CD8-positive, alpha-beta memory T cell (primary cell): ENCODE measurements at regions not wholly inside any gene's neighbourhood (a gene's known extent, or its start where the extent isn't known, plus 50 kb on each side); places are given as distances from the start of the nearest gene placed in this dataset.
A peak's percentile ranks its signal among the peaks of the same experiment; 100 is the strongest.

Source experiments
- CTCF ChIA-PET: fragments of 350-600 bp; sonication (Branson Sonifier 250); formaldehyde crosslinking; loops from one replicate; lab custom pipeline; 2021; ENCODE audit warnings: antibody characterized with exemption; lab: Charles Lee
- POLR2A ChIA-PET: fragments of 350-600 bp; sonication (Branson Sonifier 250); formaldehyde crosslinking; loops from one replicate; lab custom pipeline; 2021; ENCODE audit warnings: antibody characterized with exemption; lab: Charles Lee
- DNase-seq, 5 donors: peaks; one replicate each; pipeline versions ENCODE4 v3.0.0 to v3.0.0-alpha.2; 2020 to 2022; ENCODE audit warnings: mixed read lengths in 1 of 5
- H3K27ac ChIP-seq: one replicate; pipeline ENCODE4 v1.7.0; 2013; ENCODE audit warnings: low read depth, mild to moderate bottlenecking, low read length, moderate library complexity
- H3K27me3 ChIP-seq: 2 replicates; pipeline ENCODE4 v1.7.0; 2013; ENCODE audit warnings: low read length, mild to moderate bottlenecking; ENCODE audit not compliant: insufficient read depth, poor library complexity, severe bottlenecking
- H3K36me3 ChIP-seq: 2 replicates; pipeline ENCODE4 v1.7.0; 2013; ENCODE audit warnings: mild to moderate bottlenecking, low read length, moderate library complexity; ENCODE audit not compliant: insufficient read depth
- H3K4me1 ChIP-seq: 2 replicates; pipeline ENCODE4 v1.7.0; 2013; ENCODE audit warnings: mild to moderate bottlenecking, low read length, moderate library complexity; ENCODE audit not compliant: insufficient read depth
- H3K4me3 ChIP-seq: 2 replicates; pipeline ENCODE4 v1.7.0; 2013; ENCODE audit warnings: mild to moderate bottlenecking, low read length
- H3K9me3 ChIP-seq: 2 replicates; pipeline ENCODE4 v1.7.0; 2013; ENCODE audit warnings: mild to moderate bottlenecking, low read length
- H3K27ac Mint-ChIP-seq, 8 donors: one replicate each; pipeline ENCODE4 v1.8.0; 2020 to 2021; ENCODE audit warnings: mixed read lengths in 8 of 8, mild to moderate bottlenecking in 6 of 8, inconsistent platforms in 3 of 8, moderate library complexity in 3 of 8
- H3K27me3 Mint-ChIP-seq, 2 donors: one replicate each; pipeline ENCODE4 v1.8.0; 2020 to 2021; ENCODE audit warnings: mixed read lengths in 2 of 2, mild to moderate bottlenecking in 1 of 2, moderate library complexity in 1 of 2
- H3K36me3 Mint-ChIP-seq, 3 donors: one replicate each; pipeline ENCODE4 v1.8.0; 2020 to 2021; ENCODE audit warnings: mixed read lengths in 3 of 3, inconsistent platforms in 1 of 3, mild to moderate bottlenecking in 1 of 3
- H3K4me1 Mint-ChIP-seq, 3 donors: one replicate each; pipeline ENCODE4 v1.8.0; 2020 to 2021; ENCODE audit warnings: mixed read lengths in 3 of 3, inconsistent platforms in 1 of 3, mild to moderate bottlenecking in 1 of 3
- H3K4me3 Mint-ChIP-seq, 7 donors: one replicate each; pipeline ENCODE4 v1.8.0; 2020 to 2021; ENCODE audit warnings: mixed read lengths in 7 of 7, mild to moderate bottlenecking in 6 of 7, moderate library complexity in 4 of 7, inconsistent platforms in 2 of 7
- H3K9me3 Mint-ChIP-seq, 5 donors: one replicate each; pipeline ENCODE4 v1.8.0; 2020 to 2022; ENCODE audit warnings: mixed read lengths in 5 of 5, mild to moderate bottlenecking in 3 of 5, moderate library complexity in 2 of 5, inconsistent platforms in 1 of 5

DNA sequence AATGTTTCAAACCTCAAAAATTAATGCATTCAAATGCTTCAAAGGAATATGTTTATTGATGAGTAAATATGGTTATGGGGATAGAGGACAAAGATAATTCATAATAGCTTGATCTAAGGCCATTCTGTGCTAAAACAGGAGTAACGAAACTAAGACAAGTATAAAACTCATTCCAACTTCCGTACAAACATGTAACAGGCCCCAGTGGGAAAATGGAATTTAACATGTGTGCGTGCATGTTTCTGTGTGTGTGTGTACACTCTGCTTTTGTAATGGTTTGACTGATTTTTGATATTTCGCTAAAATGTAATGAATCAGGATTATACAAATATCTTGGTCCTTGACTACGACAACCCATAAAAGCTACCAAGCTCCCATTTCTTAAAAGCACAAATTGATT lies 91.0 kb downstream of the KLF12 start:
- no peaks in the 10 kb centered on the region for H3K9me3 ChIP-seq

DNA sequence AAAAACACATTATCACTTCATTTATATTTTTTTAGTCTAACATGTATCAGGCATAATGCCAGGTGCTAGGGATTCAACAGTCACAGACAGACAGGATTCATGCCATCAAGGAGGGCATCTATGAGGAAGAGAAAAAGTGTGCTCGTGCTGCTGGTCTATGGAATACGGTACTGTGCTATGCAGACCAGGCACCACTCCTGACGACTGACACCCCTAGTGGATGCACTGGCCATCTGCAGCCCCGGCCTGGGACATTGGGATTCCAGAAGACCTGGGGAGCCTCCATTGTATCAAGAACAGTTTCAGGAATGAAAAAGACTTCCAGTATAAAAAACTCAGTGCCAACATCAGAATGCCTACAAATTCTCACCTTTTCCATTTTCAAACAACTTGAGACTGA lies 94.0 kb downstream of the KLF12 start:
- Mint-ChIP-seq H3K4me1 (peaks cover 78 to 94% (median 91%) of the 10 kb centered on the region in 3 donors), H3K9me3 (no peaks in the 10 kb centered on the region), H3K27me3 (no peaks in the 10 kb centered on the region), H3K27ac (peak overlapping the region in 1 of 8 donors; percentile 7), H3K4me3 (peak overlapping the region in 1 of 7 donors; percentile 57), H3K36me3 (peaks cover 4 to 20% (median 10%) of the 10 kb centered on the region in 3 donors)
- no peaks in the 10 kb centered on the region for H3K36me3 ChIP-seq
- peak in 2 of 5 donors; percentile 5 to 48 for DNase-seq
- no peak overlapping the region for H3K4me3 ChIP-seq
- H3K4me1 ChIP-seq = peaks cover 51% of the 10 kb centered on the region
- ChIA-PET CTCF (interaction anchor here (1.6 kb wide), 1 partner anchor 247 kb away, joined by 5 read pairs; no protein-coding TSS in a partner anchor), POLR2A (no interaction called here)
- H3K27me3 ChIP-seq = no peaks in the 10 kb centered on the region
- no peaks in the 10 kb centered on the region for H3K9me3 ChIP-seq
- no peak overlapping the region for H3K27ac ChIP-seq

More for the DNA sequence above, 91.0 kb downstream of the KLF12 start:
- no peaks in the 10 kb centered on the region for H3K27me3 ChIP-seq
- H3K4me1 Mint-ChIP-seq = peaks cover 72 to 90% (median 88%) of the 10 kb centered on the region in 3 donors
- ChIA-PET POLR2A (no interaction called here), CTCF (interaction anchor here (1.2 kb wide), 1 partner anchor 245 kb away, joined by 3 read pairs; no protein-coding TSS in a partner anchor)
- no peaks in the 10 kb centered on the region for H3K27me3 Mint-ChIP-seq
- no peaks in the 10 kb centered on the region for H3K9me3 Mint-ChIP-seq
- H3K36me3 Mint-ChIP-seq = peaks cover 4 to 14% (median 9%) of the 10 kb centered on the region in 3 donors
- H3K4me3 ChIP-seq = no peak overlapping the region
- H3K4me3 Mint-ChIP-seq = no peak overlapping the region
- H3K27ac ChIP-seq = no peak overlapping the region
- H3K36me3 ChIP-seq = no peaks in the 10 kb centered on the region
- H3K27ac Mint-ChIP-seq = no peak overlapping the region
- peaks cover 36% of the 10 kb centered on the region for H3K4me1 ChIP-seq
- no peak for DNase-seq

DNA sequence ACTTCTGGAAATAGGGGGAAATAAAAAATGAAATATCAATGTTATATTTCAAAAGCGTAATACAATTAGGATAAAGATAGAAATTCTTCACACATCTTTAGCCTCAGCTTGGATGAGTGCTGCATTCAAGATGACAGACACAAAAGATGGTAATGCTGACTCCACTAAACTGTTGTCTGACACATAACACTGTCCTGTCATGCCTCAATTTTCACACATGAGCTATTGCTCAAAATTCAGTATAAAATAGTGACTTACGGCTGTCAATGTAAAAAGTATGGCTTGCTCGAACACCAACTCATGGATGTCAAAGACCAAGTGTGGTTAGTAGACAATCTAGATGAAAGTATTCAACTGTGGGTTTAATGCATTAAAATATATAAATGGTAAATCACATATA lies 94.5 kb downstream of the KLF12 start:
- Histone ChIP-seq H3K9me3 (no peaks in the 10 kb centered on the region), H3K36me3 (no peaks in the 10 kb centered on the region), H3K4me1 (peaks cover 51% of the 10 kb centered on the region), H3K4me3 (no peak overlapping the region), H3K27ac (no peak overlapping the region), H3K27me3 (no peaks in the 10 kb centered on the region)
- H3K27ac Mint-ChIP-seq = peak overlapping the region in 1 of 8 donors; percentile 7
- DNase-seq = no peak
- no peaks in the 10 kb centered on the region for H3K27me3 Mint-ChIP-seq
- POLR2A ChIA-PET = no interaction called here
- CTCF ChIA-PET = interaction anchor here (2.3 kb wide), 1 partner anchor 247 kb away, joined by 10 read pairs; no protein-coding TSS in a partner anchor
- H3K9me3 Mint-ChIP-seq = no peaks in the 10 kb centered on the region
- peaks cover 4 to 20% (median 9%) of the 10 kb centered on the region in 3 donors for H3K36me3 Mint-ChIP-seq
- H3K4me1 Mint-ChIP-seq = peaks cover 80 to 94% (median 93%) of the 10 kb centered on the region in 3 donors
- H3K4me3 Mint-ChIP-seq = no peak overlapping the region

DNA sequence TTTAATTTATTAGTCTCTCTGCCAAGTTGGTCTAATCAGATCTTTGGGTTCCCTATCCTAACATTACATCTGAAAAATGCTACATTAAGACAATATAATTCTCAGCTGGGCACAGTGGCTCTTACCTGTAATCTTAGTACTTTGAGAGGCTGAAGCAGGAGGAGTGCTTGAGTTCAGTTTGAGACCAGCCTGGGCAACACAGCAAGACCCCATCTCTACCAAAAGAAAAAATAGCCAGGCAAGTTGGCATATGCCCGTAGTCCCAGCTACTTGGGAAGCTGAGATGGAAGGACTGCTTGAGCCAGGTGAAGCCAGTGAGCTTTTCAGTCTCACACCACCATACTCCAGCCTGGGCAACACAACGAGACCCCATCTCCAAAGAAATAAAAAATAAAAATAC lies 95.0 kb downstream of the KLF12 start:
- Histone ChIP-seq H3K27ac (no peak overlapping the region), H3K36me3 (no peaks in the 10 kb centered on the region), H3K9me3 (no peaks in the 10 kb centered on the region), H3K27me3 (no peaks in the 10 kb centered on the region), H3K4me1 (peaks cover 51% of the 10 kb centered on the region), H3K4me3 (no peak overlapping the region)
- Mint-ChIP-seq H3K27me3 (no peaks in the 10 kb centered on the region), H3K4me1 (peaks cover 78 to 92% (median 91%) of the 10 kb centered on the region in 3 donors), H3K9me3 (no peaks in the 10 kb centered on the region), H3K4me3 (peak overlapping the region in 1 of 7 donors; percentile 34), H3K27ac (no peak overlapping the region), H3K36me3 (peaks cover 2 to 18% (median 7%) of the 10 kb centered on the region in 3 donors)
- ChIA-PET CTCF (interaction anchor here (0.9 to 2.3 kb wide), 2 partner anchors 12 to 248 kb away, joined by 3 to 10 read pairs; no protein-coding TSS in a partner anchor), POLR2A (no interaction called here)
- no peak for DNase-seq

DNA sequence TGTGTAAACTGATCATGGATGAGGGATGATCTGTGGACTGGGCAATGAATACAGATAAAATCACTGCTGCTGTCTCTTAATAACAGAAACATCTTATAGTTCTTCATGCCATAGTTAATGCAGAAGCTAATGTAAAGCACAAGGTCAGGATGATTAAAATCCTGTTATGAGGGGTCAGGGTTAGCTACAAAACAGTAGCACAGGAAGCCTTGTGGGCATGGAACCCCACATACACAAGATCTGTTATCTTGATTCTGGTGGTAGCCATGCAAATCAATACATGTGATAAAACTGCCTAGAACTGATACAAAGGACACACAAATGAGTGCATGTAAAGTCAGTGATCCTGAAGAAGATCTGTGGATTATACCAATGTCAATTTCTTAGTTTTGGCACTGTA lies 96.4 kb downstream of the KLF12 start:
- POLR2A ChIA-PET = no interaction called here
- no peaks in the 10 kb centered on the region for H3K9me3 Mint-ChIP-seq
- Histone ChIP-seq H3K9me3 (no peaks in the 10 kb centered on the region), H3K4me3 (peak overlapping the region; percentile 3), H3K27me3 (no peaks in the 10 kb centered on the region), H3K36me3 (no peaks in the 10 kb centered on the region), H3K27ac (no peak overlapping the region), H3K4me1 (peaks cover 51% of the 10 kb centered on the region)
- H3K27ac Mint-ChIP-seq = peak overlapping the region in 5 of 8 donors; percentile 0 to 48 (median 20)
- peaks cover 0 to 18% (median 2%) of the 10 kb centered on the region in 3 donors for H3K36me3 Mint-ChIP-seq
- CTCF ChIA-PET = interaction anchor here (0.5 to 2.3 kb wide), 3 partner anchors 20 to 249 kb away, joined by 3 to 10 read pairs (median 5); no protein-coding TSS in a partner anchor
- peak overlapping the region in 6 of 7 donors; percentile 15 to 61 (median 35) for H3K4me3 Mint-ChIP-seq
- peak in 1 of 5 donors; percentile 4 for DNase-seq
- H3K27me3 Mint-ChIP-seq = no peaks in the 10 kb centered on the region
- peaks cover 71 to 86% (median 83%) of the 10 kb centered on the region in 3 donors for H3K4me1 Mint-ChIP-seq

DNA sequence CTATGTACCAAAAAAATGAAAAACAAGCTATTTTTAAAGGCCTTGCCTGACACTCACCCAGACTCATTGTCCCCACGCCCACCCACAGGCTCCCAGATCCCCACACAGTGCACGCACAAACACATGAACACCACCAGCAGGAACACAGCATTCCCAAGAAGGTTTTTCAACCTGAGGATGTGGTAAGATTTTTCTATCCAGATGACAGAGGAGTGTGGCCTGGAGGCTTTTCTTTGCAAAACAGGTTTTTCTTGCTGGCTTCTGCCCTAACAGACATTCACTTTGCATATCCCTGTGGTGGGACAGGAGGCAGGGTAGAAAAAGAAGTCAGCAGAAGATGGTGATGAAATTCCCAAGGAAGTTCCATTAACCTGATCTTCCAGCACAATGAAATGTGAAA lies 97.8 kb downstream of the KLF12 start:
- Mint-ChIP-seq H3K9me3 (no peaks in the 10 kb centered on the region), H3K36me3 (peaks cover 0 to 18% (median 6%) of the 10 kb centered on the region in 3 donors), H3K4me1 (peaks cover 70 to 88% (median 85%) of the 10 kb centered on the region in 3 donors), H3K27me3 (no peaks in the 10 kb centered on the region), H3K4me3 (peak overlapping the region in 2 of 7 donors; percentile 21 to 60), H3K27ac (peak overlapping the region in 3 of 8 donors; percentile 43 to 96 (median 64))
- Histone ChIP-seq H3K4me3 (no peak overlapping the region), H3K27me3 (no peaks in the 10 kb centered on the region), H3K9me3 (no peaks in the 10 kb centered on the region), H3K4me1 (peaks cover 43% of the 10 kb centered on the region), H3K27ac (no peak overlapping the region), H3K36me3 (no peaks in the 10 kb centered on the region)
- no peak for DNase-seq
- CTCF ChIA-PET = no interaction called here
- POLR2A ChIA-PET = interaction anchor here (0.7 kb wide), 1 partner anchor 46 kb away, joined by 6 read pairs; no protein-coding TSS in a partner anchor

DNA sequence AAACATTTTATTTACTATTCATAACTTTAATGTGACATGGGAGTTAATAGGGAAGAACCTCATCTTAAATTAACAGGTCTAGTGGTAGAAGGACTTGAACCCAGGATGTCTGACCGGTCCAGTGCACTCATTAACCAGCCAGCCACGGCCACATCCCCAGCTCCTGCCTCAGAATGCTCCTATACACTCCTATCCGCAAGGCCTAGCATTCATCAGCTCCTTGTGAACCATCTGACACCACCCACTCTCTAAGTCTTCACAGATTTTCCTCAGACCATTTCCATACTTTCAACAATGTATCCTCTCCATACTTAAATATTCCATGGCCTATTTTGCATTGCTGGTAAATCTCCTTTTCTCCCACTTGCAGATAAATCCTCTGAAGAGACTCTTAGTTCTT lies 98.3 kb downstream of the KLF12 start:
- Mint-ChIP-seq H3K4me1 (peaks cover 69 to 88% (median 85%) of the 10 kb centered on the region in 3 donors), H3K36me3 (peaks cover 2 to 18% (median 9%) of the 10 kb centered on the region in 3 donors), H3K4me3 (peak overlapping the region in 1 of 7 donors; percentile 60), H3K9me3 (no peaks in the 10 kb centered on the region), H3K27ac (peak overlapping the region in 4 of 8 donors; percentile 36 to 69 (median 54)), H3K27me3 (no peaks in the 10 kb centered on the region)
- DNase-seq = no peak
- no peaks in the 10 kb centered on the region for H3K36me3 ChIP-seq
- H3K27me3 ChIP-seq = no peaks in the 10 kb centered on the region
- no peak overlapping the region for H3K27ac ChIP-seq
- H3K4me3 ChIP-seq = no peak overlapping the region
- POLR2A ChIA-PET = no interaction called here
- H3K4me1 ChIP-seq = peaks cover 38% of the 10 kb centered on the region
- H3K9me3 ChIP-seq = no peaks in the 10 kb centered on the region
- CTCF ChIA-PET = no interaction called here

DNA sequence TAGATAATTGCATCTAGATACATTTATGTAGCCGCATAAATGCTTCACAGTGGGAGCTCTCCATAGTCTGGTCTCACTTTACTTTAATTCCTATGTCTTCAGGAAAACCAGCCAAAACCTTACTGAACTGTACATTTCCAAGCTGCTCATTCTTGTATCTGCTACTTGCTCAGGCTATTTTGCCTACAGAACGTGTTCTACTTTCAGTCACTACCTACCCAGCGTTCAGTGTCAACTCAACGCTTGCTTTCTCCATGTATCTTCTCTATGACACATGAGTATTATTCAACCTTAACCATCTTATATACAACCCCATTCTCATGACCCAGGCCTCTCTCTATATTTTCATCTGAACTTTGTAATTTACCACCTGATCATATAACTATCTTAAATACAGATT lies 101.9 kb downstream of the KLF12 start:
- no peaks in the 10 kb centered on the region for H3K9me3 ChIP-seq
- peaks cover 39% of the 10 kb centered on the region for H3K4me1 ChIP-seq
- no peak overlapping the region for H3K4me3 Mint-ChIP-seq
- POLR2A ChIA-PET = no interaction called here
- peaks cover 72 to 90% (median 86%) of the 10 kb centered on the region in 3 donors for H3K4me1 Mint-ChIP-seq
- H3K27me3 ChIP-seq = no peaks in the 10 kb centered on the region
- no peaks in the 10 kb centered on the region for H3K9me3 Mint-ChIP-seq
- H3K27ac Mint-ChIP-seq = peak overlapping the region in 3 of 8 donors; percentile 1 to 3 (median 2)
- H3K27me3 Mint-ChIP-seq = no peaks in the 10 kb centered on the region
- H3K4me3 ChIP-seq = no peak overlapping the region
- no peak for DNase-seq
- peaks cover 2 to 17% (median 9%) of the 10 kb centered on the region in 3 donors for H3K36me3 Mint-ChIP-seq
- H3K27ac ChIP-seq = no peak overlapping the region
- H3K36me3 ChIP-seq = no peaks in the 10 kb centered on the region
- CTCF ChIA-PET = no interaction called here
